CD4-positive, CD25-positive, alpha-beta regulatory T cell (primary cell): ENCODE measurements at regions not wholly inside any gene's neighbourhood (a gene's known extent, or its start where the extent isn't known, plus 50 kb on each side); places are given as distances from the start of the nearest gene placed in this dataset.

ENCODE experiments used
- ATAC-seq, 2 donors: fragments of 150-1000 bp; cut with Tn5 transposase; one replicate each; pipeline ENCODE4 v1.10.0; 2021; ENCODE audit warnings: low read depth in 2 of 2, moderate number of reproducible peaks in 2 of 2, moderate library complexity in 1 of 2
- DNase-seq, 3 donors: peaks; one replicate each; pipeline versions ENCODE4 v3.0.0 to v3.0.0-alpha.2; 2012 to 2022; ENCODE audit warnings: mixed read lengths in 1 of 3
- H3K27ac ChIP-seq: one replicate; pipeline ENCODE4 v1.7.0; 2013; ENCODE audit warnings: mild to moderate bottlenecking, low read length; ENCODE audit not compliant: insufficient read depth, poor library complexity, severe bottlenecking
- H3K27me3 ChIP-seq: one replicate; pipeline ENCODE4 v1.7.0; 2013; ENCODE audit warnings: low read length; ENCODE audit not compliant: control insufficient read depth, insufficient read depth
- H3K36me3 ChIP-seq: one replicate; pipeline ENCODE4 v1.7.0; 2013; ENCODE audit warnings: mild to moderate bottlenecking, low read length, moderate library complexity; ENCODE audit not compliant: control insufficient read depth, insufficient read depth
- H3K4me1 ChIP-seq: 2 replicates; pipeline ENCODE4 v1.7.0; 2013; ENCODE audit warnings: mild to moderate bottlenecking, low read length; ENCODE audit not compliant: insufficient read depth, control insufficient read depth, poor library complexity, severe bottlenecking
- H3K4me3 ChIP-seq: one replicate; pipeline ENCODE4 v1.7.0; 2013; ENCODE audit warnings: low read depth, mild to moderate bottlenecking, low read length, moderate library complexity
- H3K9me3 ChIP-seq, 2 experiments: 1 replicate in 1 of 2; 2 replicates in 1 of 2; pipeline ENCODE4 v1.7.0; 2013; ENCODE audit warnings: low read length in 2 of 2, mild to moderate bottlenecking in 1 of 2, moderate library complexity in 1 of 2; ENCODE audit not compliant: control insufficient read depth in 2 of 2
- H3K27ac Mint-ChIP-seq, 3 donors: one replicate each; pipeline ENCODE4 v1.8.0; 2020 to 2022; ENCODE audit warnings: mild to moderate bottlenecking in 3 of 3, mixed read lengths in 3 of 3, moderate library complexity in 2 of 3
- H3K27me3 Mint-ChIP-seq: one replicate; pipeline ENCODE4 v1.8.0; 2022; ENCODE audit warnings: mild to moderate bottlenecking, mixed read lengths
- H3K36me3 Mint-ChIP-seq: one replicate; pipeline ENCODE4 v1.8.0; 2020; ENCODE audit warnings: mixed read lengths
- H3K4me1 Mint-ChIP-seq, 4 donors: one replicate each; pipeline ENCODE4 v1.8.0; 2020 to 2022; ENCODE audit warnings: mixed read lengths in 4 of 4, mild to moderate bottlenecking in 1 of 4
- H3K4me3 Mint-ChIP-seq, 4 donors: one replicate each; pipeline ENCODE4 v1.8.0; 2020 to 2022; ENCODE audit warnings: mild to moderate bottlenecking in 4 of 4, mixed read lengths in 4 of 4, moderate library complexity in 3 of 4
- H3K9me3 Mint-ChIP-seq, 7 donors: one replicate each; pipeline ENCODE4 v1.8.0; 2020 to 2022; ENCODE audit warnings: mixed read lengths in 7 of 7, mild to moderate bottlenecking in 3 of 7, moderate library complexity in 2 of 7

- Mint-ChIP-seq H3K4me1 (peaks cover 0 to 5% (median 0%) of the 10 kb centered on the region in 4 donors), H3K9me3 (peaks cover 0 to 2% (median 0%) of the 10 kb centered on the region in 7 donors), H3K36me3 (no peaks in the 10 kb centered on the region), H3K4me3 (no peak overlapping the region), H3K27ac (no peak overlapping the region), H3K27me3 (peaks cover 10% of the 10 kb centered on the region)
- Histone ChIP-seq H3K4me3 (no peak overlapping the region), H3K36me3 (no peaks in the 10 kb centered on the region), H3K4me1 (no peaks in the 10 kb centered on the region), H3K27me3 (peaks cover 2% of the 10 kb centered on the region), H3K27ac (no peak overlapping the region), H3K9me3 (no peaks in the 10 kb centered on the region)
- ATAC-seq (no peak), DNase-seq (no peak)
Measured at GRCh38 chr12:113766131-113766878, 199.8 kb downstream of the RBM19 start.

GRCh38 chr12:113764661-113765060, 201.5 kb downstream of the RBM19 start:
- Histone ChIP-seq H3K27ac (no peak overlapping the region), H3K4me1 (no peaks in the 10 kb centered on the region), H3K36me3 (no peaks in the 10 kb centered on the region), H3K27me3 (peaks cover 2% of the 10 kb centered on the region), H3K4me3 (no peak overlapping the region), H3K9me3 (no peaks in the 10 kb centered on the region)
- Mint-ChIP-seq H3K4me3 (no peak overlapping the region), H3K9me3 (peaks cover 0 to 2% (median 0%) of the 10 kb centered on the region in 7 donors), H3K27me3 (peaks cover 13% of the 10 kb centered on the region), H3K36me3 (no peaks in the 10 kb centered on the region), H3K4me1 (peaks cover 0 to 5% (median 0%) of the 10 kb centered on the region in 4 donors), H3K27ac (no peak overlapping the region)
- no peak for ATAC-seq
- no peak for DNase-seq

GRCh38 chr12:113762882-113763816, 203.0 kb downstream of the RBM19 start:
- peaks cover 0 to 5% (median 0%) of the 10 kb centered on the region in 4 donors for H3K4me1 Mint-ChIP-seq
- H3K36me3 Mint-ChIP-seq = no peaks in the 10 kb centered on the region
- H3K27me3 Mint-ChIP-seq = peaks cover 10% of the 10 kb centered on the region
- H3K9me3 ChIP-seq = no peaks in the 10 kb centered on the region
- no peaks in the 10 kb centered on the region for H3K4me1 ChIP-seq
- peaks cover 2% of the 10 kb centered on the region for H3K27me3 ChIP-seq
- no peak overlapping the region for H3K4me3 Mint-ChIP-seq
- H3K4me3 ChIP-seq = no peak overlapping the region
- ATAC-seq (no peak), DNase-seq (no peak)
- peaks cover 0 to 2% (median 0%) of the 10 kb centered on the region in 7 donors for H3K9me3 Mint-ChIP-seq
- H3K27ac ChIP-seq = no peak overlapping the region
- H3K27ac Mint-ChIP-seq = no peak overlapping the region
- H3K36me3 ChIP-seq = no peaks in the 10 kb centered on the region

- Mint-ChIP-seq H3K9me3 (peaks cover 0 to 4% (median 0%) of the 10 kb centered on the region in 7 donors), H3K36me3 (no peaks in the 10 kb centered on the region), H3K4me3 (no peak overlapping the region), H3K27me3 (peaks cover 10% of the 10 kb centered on the region), H3K27ac (no peak overlapping the region), H3K4me1 (peaks cover 0 to 5% (median 0%) of the 10 kb centered on the region in 4 donors)
- H3K36me3 ChIP-seq = no peaks in the 10 kb centered on the region
- no peaks in the 10 kb centered on the region for H3K4me1 ChIP-seq
- no peak overlapping the region for H3K4me3 ChIP-seq
- H3K27ac ChIP-seq = no peak overlapping the region
- no peaks in the 10 kb centered on the region for H3K9me3 ChIP-seq
- H3K27me3 ChIP-seq = peaks cover 2% of the 10 kb centered on the region
- ATAC-seq (no peak), DNase-seq (no peak)
Measured at GRCh38 chr12:113762155-113762881, 203.8 kb downstream of the RBM19 start.

GRCh38 chr12:113759135-113759534, 207.0 kb downstream of the RBM19 start:
- Histone ChIP-seq H3K9me3 (no peaks in the 10 kb centered on the region), H3K36me3 (no peaks in the 10 kb centered on the region), H3K4me3 (no peak overlapping the region), H3K27me3 (peaks cover 2% of the 10 kb centered on the region), H3K27ac (no peak overlapping the region), H3K4me1 (no peaks in the 10 kb centered on the region)
- H3K36me3 Mint-ChIP-seq = no peaks in the 10 kb centered on the region
- H3K27ac Mint-ChIP-seq = no peak overlapping the region
- H3K4me1 Mint-ChIP-seq = no peaks in the 10 kb centered on the region
- H3K4me3 Mint-ChIP-seq = no peak overlapping the region
- ATAC-seq (no peak), DNase-seq (no peak)
- H3K27me3 Mint-ChIP-seq = peaks cover 10% of the 10 kb centered on the region
- peaks cover 0 to 4% (median 0%) of the 10 kb centered on the region in 7 donors for H3K9me3 Mint-ChIP-seq

GRCh38 chr12:113758165-113758924, 207.8 kb downstream of the RBM19 start:
- no peaks in the 10 kb centered on the region for H3K4me1 ChIP-seq
- Mint-ChIP-seq H3K4me3 (no peak overlapping the region), H3K27me3 (peaks cover 10% of the 10 kb centered on the region), H3K4me1 (no peaks in the 10 kb centered on the region), H3K27ac (no peak overlapping the region), H3K9me3 (peaks cover 0 to 4% (median 0%) of the 10 kb centered on the region in 7 donors), H3K36me3 (no peaks in the 10 kb centered on the region)
- ATAC-seq (no peak), DNase-seq (no peak)
- H3K36me3 ChIP-seq = no peaks in the 10 kb centered on the region
- peaks cover 2% of the 10 kb centered on the region for H3K27me3 ChIP-seq
- H3K27ac ChIP-seq = no peak overlapping the region
- no peak overlapping the region for H3K4me3 ChIP-seq
- no peaks in the 10 kb centered on the region for H3K9me3 ChIP-seq
